Loucy (cell line): ENCODE measurements at regions not wholly inside any gene's neighbourhood (a gene's known extent, or its start where the extent isn't known, plus 50 kb on each side); places are given as distances from the start of the nearest gene placed in this dataset.

ENCODE experiments used
- CTCF ChIP-seq: fragments of 200-600 bp; sonication (generic); conservative IDR thresholded peaks from 2 replicates; pipeline ENCODE4 v1.5.1; 2014; ENCODE audit warnings: mild to moderate bottlenecking, antibody characterized with exemption, low read length
- EZH2phosphoT487 ChIP-seq: fragments of 200-600 bp; IDR thresholded peaks from 2 replicates; pipeline ENCODE4 v1.6.1; 2018; ENCODE audit warnings: antibody characterized with exemption, mild to moderate bottlenecking, moderate library complexity, borderline replicate concordance

- TF ChIP-seq CTCF (no peak), EZH2phosphoT487 (no peak)
Measured at GRCh38 chr1:212181015-212181882, 104.0 kb upstream of the PPP2R5A start.
